ENCODE measurements at regions not wholly inside any gene's neighbourhood (a gene's known extent, or its start where the extent isn't known, plus 50 kb on each side); places are given as distances from the start of the nearest gene placed in this dataset.

GRCh38 chr14:29442696-29443095 lies 485.0 kb downstream of the PRKD1 start:
- no peak for ATAC-seq
- H3K9me3 ChIP-seq = no peaks in the 10 kb centered on the region
- no peak for FAIRE-seq
- TF ChIP-seq NPAS2 (CRISPR knock-in tag; IDR thresholded peaks at IDR 0.05; ENCODE audit: borderline replicate concordance) (no peak), CHD4 (IDR thresholded peaks at IDR 0.05; ENCODE audit: borderline replicate concordance) (no peak), RCOR1 (IDR thresholded peaks at IDR 0.05; ENCODE audit: low read depth, low read length) (no peak), ZSCAN20 (CRISPR knock-in tag; IDR thresholded peaks at IDR 0.05) (no peak), NR3C1 (IDR thresholded peaks at IDR 0.05) (no peak), HMGXB4 (CRISPR knock-in tag; IDR thresholded peaks at IDR 0.05; ENCODE audit: borderline replicate concordance) (no peak), CEBPB (IDR thresholded peaks at IDR 0.05) (no peak), PBX3 (IDR thresholded peaks at IDR 0.05) (no peak), MAZ (IDR thresholded peaks at IDR 0.05; ENCODE audit: borderline replicate concordance, low read depth, low read length) (no peak), JUNB (IDR thresholded peaks at IDR 0.05) (no peak), EHF (CRISPR knock-in tag; IDR thresholded peaks at IDR 0.05) (no peak), EHMT2 (IDR thresholded peaks at IDR 0.05; ENCODE audit: low read depth) (no peak), TFCP2L1 (CRISPR knock-in tag; IDR thresholded peaks at IDR 0.05) (no peak), MAX (IDR thresholded peaks at IDR 0.05) (no peak), SREBF2 (IDR thresholded peaks at IDR 0.05) (no peak), SMC3 (IDR thresholded peaks at IDR 0.05) (no peak), HDAC2 (IDR thresholded peaks at IDR 0.05) (no peak)
- no peak for DNase-seq (ENCODE audit: low read depth in 1 of 2, low spot score in 1 of 2)
- ChIA-PET CTCF (no interaction called here), POLR2A (no interaction called here)
- H3K27ac ChIP-seq = no peak overlapping the region
- H3K4me3 ChIP-seq = no peak overlapping the region
- no peaks in the 10 kb centered on the region for H3K4me1 ChIP-seq
- WGBS (ENCODE audit: missing lambda C conversion rate) = 16% methylated on average over 3 of the region's 3 CpGs
- no peak overlapping the region for H3K4me2 ChIP-seq

DNA sequence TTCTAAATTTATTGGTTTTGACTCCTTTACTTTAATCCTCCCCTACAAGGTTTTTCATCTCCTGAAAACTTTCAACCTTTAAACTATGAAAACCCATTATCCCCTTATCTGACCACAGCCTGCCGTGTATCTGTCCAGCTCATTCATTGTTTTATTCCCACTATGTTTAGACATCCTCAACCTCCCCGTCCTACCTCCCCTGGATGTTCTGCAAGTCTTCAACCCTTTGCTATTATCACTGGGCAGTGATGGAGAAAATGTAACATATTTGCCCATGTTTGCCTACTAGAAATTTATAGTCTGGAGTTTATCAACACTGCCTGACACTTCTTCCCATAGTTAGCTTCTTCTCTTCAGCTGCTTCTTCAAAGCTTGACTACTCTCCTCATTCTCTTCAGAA lies 483.4 kb downstream of the PRKD1 start:
- WGBS (ENCODE audit: missing lambda C conversion rate) = 32% methylated on average over 2 of the region's 2 CpGs
- FAIRE-seq = no peak
- ChIA-PET POLR2A (no interaction called here), CTCF (interaction anchor here (1.5 kb wide), 1 partner anchor 45 kb away, joined by 3 read pairs; no protein-coding TSS in a partner anchor)
- Histone ChIP-seq H3K27ac (no peak overlapping the region), H3K4me3 (no peak overlapping the region), H3K4me1 (no peaks in the 10 kb centered on the region), H3K4me2 (no peak overlapping the region), H3K9me3 (no peaks in the 10 kb centered on the region)
- no peak for ATAC-seq
- DNase-seq (ENCODE audit: low read depth in 1 of 2, low spot score in 1 of 2) = no peak
- no peak for TF ChIP-seq BCL3 (IDR thresholded peaks at IDR 0.05)
- TF ChIP-seq KDM5A (IDR thresholded peaks at IDR 0.05) = no peak
- TF ChIP-seq HDAC2 (IDR thresholded peaks at IDR 0.05) = no peak
- no peak for TF ChIP-seq RAD21 (conservative IDR thresholded peaks at IDR 0.05 in 1 of 2, IDR thresholded peaks at IDR 0.05 in 1 of 2)
- no peak for TF ChIP-seq NPAS2 (CRISPR knock-in tag; IDR thresholded peaks at IDR 0.05; ENCODE audit: borderline replicate concordance)
- TF ChIP-seq HOXA7 (CRISPR knock-in tag; IDR thresholded peaks at IDR 0.05) = no peak
- TF ChIP-seq MAFK (IDR thresholded peaks at IDR 0.05; ENCODE audit: partially characterized antibody) = no peak

DNA sequence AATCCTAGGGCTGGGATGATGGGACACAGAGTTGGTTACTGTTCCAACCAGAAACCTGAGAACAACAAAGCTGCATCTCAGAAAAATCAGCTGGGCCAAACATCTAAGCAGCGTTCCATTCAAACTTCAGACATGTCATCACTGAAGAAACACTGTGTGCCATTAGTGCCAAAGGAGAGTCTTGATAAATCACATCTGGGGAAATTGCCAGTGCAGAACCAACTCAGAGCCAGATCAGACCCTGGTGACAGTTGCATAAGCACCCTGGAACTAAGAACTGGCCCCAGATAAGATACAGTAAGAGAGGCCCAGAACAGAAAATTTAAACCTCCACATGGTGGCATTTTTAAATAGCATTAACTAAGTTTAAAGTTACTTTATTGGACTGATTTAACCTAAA lies 482.8 kb downstream of the PRKD1 start:
- CTCF ChIA-PET = no interaction called here
- TF ChIP-seq EHMT2 (IDR thresholded peaks at IDR 0.05; ENCODE audit: low read depth) = no peak
- TF ChIP-seq CBX2 (IDR thresholded peaks at IDR 0.05; ENCODE audit: borderline replicate concordance, low read depth) = no peak
- TF ChIP-seq HES2 (IDR thresholded peaks at IDR 0.05) = no peak
- no peak for TF ChIP-seq HDAC2 (IDR thresholded peaks at IDR 0.05)
- TF ChIP-seq MAZ (IDR thresholded peaks at IDR 0.05; ENCODE audit: borderline replicate concordance, low read depth, low read length) = no peak
- TF ChIP-seq MYC (IDR thresholded peaks at IDR 0.05; ENCODE audit: borderline replicate concordance, low read length) = no peak
- no peak for TF ChIP-seq ZFP36 (IDR thresholded peaks at IDR 0.05; ENCODE audit: borderline replicate concordance, partially characterized antibody)
- no peak for TF ChIP-seq RFX5 (IDR thresholded peaks at IDR 0.05)
- TF ChIP-seq NR3C1 (IDR thresholded peaks at IDR 0.05) = no peak
- no peak for TF ChIP-seq E2F6 (IDR thresholded peaks at IDR 0.05; ENCODE audit: borderline replicate concordance, low read depth)
- no peak for TF ChIP-seq FOSB (CRISPR knock-in tag; IDR thresholded peaks at IDR 0.05)
- no peak for TF ChIP-seq HOXB5 (CRISPR knock-in tag; IDR thresholded peaks at IDR 0.05)
- TF ChIP-seq ZNF302 (CRISPR knock-in tag; IDR thresholded peaks at IDR 0.05) = no peak
- no peak for TF ChIP-seq JUNB (IDR thresholded peaks at IDR 0.05)
- TF ChIP-seq MAX (IDR thresholded peaks at IDR 0.05) = no peak
- no peak for TF ChIP-seq BHLHE40 (IDR thresholded peaks at IDR 0.05; ENCODE audit: low read depth, low read length)

More for the DNA sequence above, 482.8 kb downstream of the PRKD1 start:
- Histone ChIP-seq H3K9me3 (no peaks in the 10 kb centered on the region), H3K4me2 (no peak overlapping the region), H3K4me3 (no peak overlapping the region), H3K27ac (no peak overlapping the region), H3K4me1 (no peaks in the 10 kb centered on the region)
- FAIRE-seq (no peak), DNase-seq (ENCODE audit: low read depth in 1 of 2, low spot score in 1 of 2) (no peak), ATAC-seq (no peak)
- 33% methylated on average over 1 of the region's 1 CpG for WGBS (ENCODE audit: missing lambda C conversion rate)
- POLR2A ChIA-PET = no interaction called here

All from A549 (cell line).